ENCODE measurements at regions not wholly inside any gene's neighbourhood (a gene's known extent, or its start where the extent isn't known, plus 50 kb on each side); places are given as distances from the start of the nearest gene placed in this dataset.
A peak's percentile ranks its signal among the peaks of the same experiment; 100 is the strongest.

GRCh38 chr12:124406043-124406442 is 111.2 kb downstream of the RFLNA start:
- no peak for DNase-seq

GRCh38 chr12:124405592-124405991 is 110.7 kb downstream of the RFLNA start:
- DNase-seq: no peak

- DNase-seq: no peak
These were observed 110.3 kb downstream of the RFLNA start for GRCh38 chr12:124405151-124405550.

GRCh38 chr12:124404162-124404784 is 109.4 kb downstream of the RFLNA start:
- DNase-seq: no peak

- no peak for DNase-seq
These were observed 108.4 kb downstream of the RFLNA start for GRCh38 chr12:124403273-124403672.

GRCh38 chr12:124402248-124403066 is 107.6 kb downstream of the RFLNA start:
- no peak for DNase-seq

GRCh38 chr12:124401704-124402221 is 106.9 kb downstream of the RFLNA start:
- DNase-seq: no peak

GRCh38 chr12:124400124-124400523 is 105.2 kb downstream of the RFLNA start:
- no peak for DNase-seq

- no peak for DNase-seq
These were observed 104.7 kb downstream of the RFLNA start for GRCh38 chr12:124399622-124400021.

GRCh38 chr12:124398578-124399227 is 103.8 kb downstream of the RFLNA start:
- DNase-seq: no peak

- no peak for DNase-seq
These were observed 103.1 kb downstream of the RFLNA start for GRCh38 chr12:124397807-124398577.

- no peak for DNase-seq
These were observed 102.4 kb downstream of the RFLNA start for GRCh38 chr12:124397399-124397679.

- no peak for DNase-seq
These were observed 101.9 kb downstream of the RFLNA start for GRCh38 chr12:124396544-124397398.

GRCh38 chr12:124395986-124396385 is 101.1 kb downstream of the RFLNA start:
- DNase-seq: no peak

- no peak for DNase-seq
These were observed 100.4 kb downstream of the RFLNA start for GRCh38 chr12:124395284-124395752.

- no peak for DNase-seq
These were observed 99.7 kb downstream of the RFLNA start for GRCh38 chr12:124394462-124395128.

- no peak for DNase-seq
These were observed 98.9 kb downstream of the RFLNA start for GRCh38 chr12:124393831-124394230.

- DNase-seq: no peak
These were observed 98.5 kb downstream of the RFLNA start for GRCh38 chr12:124393414-124393790.

- DNase-seq: peak; percentile 81
These were observed 97.9 kb downstream of the RFLNA start for GRCh38 chr12:124392667-124393413.

- DNase-seq: peak; percentile 18
These were observed 97.4 kb downstream of the RFLNA start for GRCh38 chr12:124392271-124392666.
